Spleen (tissue), 7 donors: ENCODE measurements at regions not wholly inside any gene's neighbourhood (a gene's known extent, or its start where the extent isn't known, plus 50 kb on each side); places are given as distances from the start of the nearest gene placed in this dataset.

Source experiments
- POLR2A ChIP-seq, 3 donors: fragments of 450-650 bp; IDR thresholded peaks; one replicate each; pipeline ENCODE4 v1.5.1; 2017; ENCODE audit warnings: antibody characterized with exemption in 3 of 3, mild to moderate bottlenecking in 1 of 3
- POLR2AphosphoS5 ChIP-seq, 3 donors: sonication (generic); formaldehyde crosslinking; IDR thresholded peaks; one replicate each; pipeline ENCODE4 v1.5.1; 2017; ENCODE audit warnings: antibody characterized with exemption in 3 of 3
- TF ChIP-seq, protein P1 (sequence below), 11 experiments: fragments of 200-600 bp in 7 of 11; fragments of 450-650 bp in 4 of 11; sonication (generic) in 4 of 11; IDR thresholded peaks in 8 of 11; conservative IDR thresholded peaks in 3 of 11; 1 replicate in 7 of 11; 2 replicates in 4 of 11; pipeline versions ENCODE4 v1.4.0 to v1.8.0; 2016 to 2021; ENCODE audit warnings: antibody characterized with exemption in 11 of 11, inconsistent platforms in 4 of 11, mild to moderate bottlenecking in 1 of 11
- donor health status: DM: no; HTN: no; CAD: no; lungs with moderate emphysema.
- donor health status: DM: no; HTN: no; CAD: no.
- donor health status: DM: no; HTN: no; CAD: no.

DNA sequence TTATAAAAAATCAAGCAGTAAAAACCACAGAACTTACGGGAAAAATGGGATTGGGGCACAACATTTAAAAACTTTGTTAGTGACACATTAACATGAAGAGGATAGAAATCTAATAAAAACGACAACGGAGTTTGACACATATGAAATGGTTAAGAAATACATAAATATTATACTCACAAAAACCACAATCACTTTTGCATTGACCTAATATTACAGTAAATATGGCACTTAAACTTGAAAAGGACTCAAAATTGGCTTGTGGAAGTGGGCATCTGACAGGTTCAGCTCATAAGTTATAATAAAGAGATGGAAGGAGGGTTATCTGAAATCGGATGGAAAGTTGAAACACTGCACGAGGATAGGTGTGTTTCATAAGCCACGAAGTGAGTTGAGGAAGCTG is 523.7 kb downstream of the TFAP2B start:
- TF ChIP-seq, protein P1, sequence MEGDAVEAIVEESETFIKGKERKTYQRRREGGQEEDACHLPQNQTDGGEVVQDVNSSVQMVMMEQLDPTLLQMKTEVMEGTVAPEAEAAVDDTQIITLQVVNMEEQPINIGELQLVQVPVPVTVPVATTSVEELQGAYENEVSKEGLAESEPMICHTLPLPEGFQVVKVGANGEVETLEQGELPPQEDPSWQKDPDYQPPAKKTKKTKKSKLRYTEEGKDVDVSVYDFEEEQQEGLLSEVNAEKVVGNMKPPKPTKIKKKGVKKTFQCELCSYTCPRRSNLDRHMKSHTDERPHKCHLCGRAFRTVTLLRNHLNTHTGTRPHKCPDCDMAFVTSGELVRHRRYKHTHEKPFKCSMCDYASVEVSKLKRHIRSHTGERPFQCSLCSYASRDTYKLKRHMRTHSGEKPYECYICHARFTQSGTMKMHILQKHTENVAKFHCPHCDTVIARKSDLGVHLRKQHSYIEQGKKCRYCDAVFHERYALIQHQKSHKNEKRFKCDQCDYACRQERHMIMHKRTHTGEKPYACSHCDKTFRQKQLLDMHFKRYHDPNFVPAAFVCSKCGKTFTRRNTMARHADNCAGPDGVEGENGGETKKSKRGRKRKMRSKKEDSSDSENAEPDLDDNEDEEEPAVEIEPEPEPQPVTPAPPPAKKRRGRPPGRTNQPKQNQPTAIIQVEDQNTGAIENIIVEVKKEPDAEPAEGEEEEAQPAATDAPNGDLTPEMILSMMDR (IDR thresholded peaks at IDR 0.05 in 8 of 11, conservative IDR thresholded peaks at IDR 0.05 in 3 of 11), result no peak
- TF ChIP-seq POLR2A (IDR thresholded peaks at IDR 0.05) (no peak), POLR2AphosphoS5 (IDR thresholded peaks at IDR 0.05) (no peak)
